ENCODE measurements at regions not wholly inside any gene's neighbourhood (a gene's known extent, or its start where the extent isn't known, plus 50 kb on each side); places are given as distances from the start of the nearest gene placed in this dataset.

- Histone ChIP-seq H3K27ac (no peak overlapping the region), H3K36me3 (no peaks in the 10 kb centered on the region), H3K27me3 (no peaks in the 10 kb centered on the region), H3K9me3 (no peaks in the 10 kb centered on the region), H3K4me3 (no peak overlapping the region), H3K4me1 (no peaks in the 10 kb centered on the region)
- no peak for DNase-seq
- TF ChIP-seq, protein P1, sequence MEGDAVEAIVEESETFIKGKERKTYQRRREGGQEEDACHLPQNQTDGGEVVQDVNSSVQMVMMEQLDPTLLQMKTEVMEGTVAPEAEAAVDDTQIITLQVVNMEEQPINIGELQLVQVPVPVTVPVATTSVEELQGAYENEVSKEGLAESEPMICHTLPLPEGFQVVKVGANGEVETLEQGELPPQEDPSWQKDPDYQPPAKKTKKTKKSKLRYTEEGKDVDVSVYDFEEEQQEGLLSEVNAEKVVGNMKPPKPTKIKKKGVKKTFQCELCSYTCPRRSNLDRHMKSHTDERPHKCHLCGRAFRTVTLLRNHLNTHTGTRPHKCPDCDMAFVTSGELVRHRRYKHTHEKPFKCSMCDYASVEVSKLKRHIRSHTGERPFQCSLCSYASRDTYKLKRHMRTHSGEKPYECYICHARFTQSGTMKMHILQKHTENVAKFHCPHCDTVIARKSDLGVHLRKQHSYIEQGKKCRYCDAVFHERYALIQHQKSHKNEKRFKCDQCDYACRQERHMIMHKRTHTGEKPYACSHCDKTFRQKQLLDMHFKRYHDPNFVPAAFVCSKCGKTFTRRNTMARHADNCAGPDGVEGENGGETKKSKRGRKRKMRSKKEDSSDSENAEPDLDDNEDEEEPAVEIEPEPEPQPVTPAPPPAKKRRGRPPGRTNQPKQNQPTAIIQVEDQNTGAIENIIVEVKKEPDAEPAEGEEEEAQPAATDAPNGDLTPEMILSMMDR (IDR thresholded peaks at IDR 0.05) = no peak
- TF ChIP-seq POLR2A (IDR thresholded peaks at IDR 0.05) = no peak
Observed at GRCh38 chr9:1698991-1699390, 316.2 kb upstream of the SMARCA2 start.

DNA sequence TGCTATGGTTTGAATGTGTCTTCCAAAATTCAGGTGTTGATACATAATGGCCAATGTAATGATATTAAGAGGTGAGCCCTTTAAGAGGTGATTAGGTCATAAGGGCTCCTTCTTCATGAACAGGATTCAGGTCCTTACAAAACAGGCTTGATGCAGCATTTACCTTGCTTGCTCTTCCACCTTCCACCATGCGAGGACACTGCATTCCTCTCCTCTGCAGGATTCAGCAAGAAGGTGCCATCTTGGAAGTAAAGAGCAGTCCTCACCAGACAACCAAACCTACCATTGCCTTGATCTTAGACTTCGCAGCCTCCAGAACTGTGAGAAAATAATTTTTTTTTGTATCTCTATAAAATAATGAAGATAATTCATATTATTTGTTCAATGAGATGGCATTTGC lies 314.0 kb upstream of the SMARCA2 start:
- H3K27ac ChIP-seq = no peak overlapping the region
- H3K36me3 ChIP-seq = no peaks in the 10 kb centered on the region
- H3K4me1 ChIP-seq = no peaks in the 10 kb centered on the region
- no peaks in the 10 kb centered on the region for H3K27me3 ChIP-seq
- H3K4me3 ChIP-seq = no peak overlapping the region
- H3K9me3 ChIP-seq = no peaks in the 10 kb centered on the region
- no peak for DNase-seq
- TF ChIP-seq, protein P1 (IDR thresholded peaks at IDR 0.05) = no peak
- TF ChIP-seq POLR2A (IDR thresholded peaks at IDR 0.05) = no peak

- Histone ChIP-seq H3K36me3 (no peaks in the 10 kb centered on the region), H3K9me3 (no peaks in the 10 kb centered on the region), H3K4me3 (no peak overlapping the region), H3K27me3 (no peaks in the 10 kb centered on the region), H3K27ac (no peak overlapping the region), H3K4me1 (no peaks in the 10 kb centered on the region)
- TF ChIP-seq, protein P1 (IDR thresholded peaks at IDR 0.05) = no peak
- TF ChIP-seq POLR2A (IDR thresholded peaks at IDR 0.05) = no peak
- no peak for DNase-seq
Observed at GRCh38 chr9:1702701-1703100, 312.4 kb upstream of the SMARCA2 start.

DNA sequence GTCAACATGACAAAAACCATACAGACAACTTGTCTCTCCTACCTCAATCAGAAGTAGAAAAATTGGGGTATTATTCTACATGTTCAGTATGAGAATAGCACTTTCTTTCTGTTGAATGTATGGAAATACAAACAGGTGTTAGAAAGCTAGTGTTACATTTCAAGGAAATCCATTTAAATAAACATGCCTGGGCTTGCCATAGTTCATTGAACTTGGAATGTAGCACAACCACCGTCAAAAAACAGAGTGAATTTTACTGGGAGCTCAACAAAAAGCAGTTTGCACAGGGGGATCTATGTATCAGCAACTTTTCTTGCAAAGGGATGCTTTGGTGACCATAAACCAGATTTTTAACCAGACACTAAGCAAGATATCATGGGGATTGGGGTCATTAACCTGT lies 307.9 kb upstream of the SMARCA2 start:
- H3K4me3 ChIP-seq = no peak overlapping the region
- no peak for DNase-seq
- H3K4me1 ChIP-seq = no peaks in the 10 kb centered on the region
- no peak overlapping the region for H3K27ac ChIP-seq
- no peaks in the 10 kb centered on the region for H3K27me3 ChIP-seq
- TF ChIP-seq POLR2A (IDR thresholded peaks at IDR 0.05) = no peak
- TF ChIP-seq, protein P1 (IDR thresholded peaks at IDR 0.05) = no peak
- no peaks in the 10 kb centered on the region for H3K36me3 ChIP-seq
- H3K9me3 ChIP-seq = no peaks in the 10 kb centered on the region

- Histone ChIP-seq H3K27ac (no peak overlapping the region), H3K4me3 (no peak overlapping the region), H3K9me3 (no peaks in the 10 kb centered on the region), H3K27me3 (no peaks in the 10 kb centered on the region), H3K4me1 (no peaks in the 10 kb centered on the region), H3K36me3 (no peaks in the 10 kb centered on the region)
- TF ChIP-seq, protein P1 (IDR thresholded peaks at IDR 0.05) = no peak
- no peak for DNase-seq
Observed at GRCh38 chr9:1708219-1708618, 306.9 kb upstream of the SMARCA2 start.

- Histone ChIP-seq H3K27me3 (no peaks in the 10 kb centered on the region), H3K4me1 (no peaks in the 10 kb centered on the region), H3K27ac (no peak overlapping the region), H3K9me3 (no peaks in the 10 kb centered on the region), H3K36me3 (no peaks in the 10 kb centered on the region), H3K4me3 (no peak overlapping the region)
- peak in 1 of 3 donors; percentile 46 for DNase-seq
- TF ChIP-seq, protein P1 (IDR thresholded peaks at IDR 0.05) = peak in 4 of 6 experiments; percentile 14 to 32 (median 24)
- TF ChIP-seq POLR2A (IDR thresholded peaks at IDR 0.05) = no peak
Observed at GRCh38 chr9:1709347-1709746, 305.8 kb upstream of the SMARCA2 start.

Data from Peyer's patch (tissue), 4 donors.